ENCODE measurements at regions not wholly inside any gene's neighbourhood (a gene's known extent, or its start where the extent isn't known, plus 50 kb on each side); places are given as distances from the start of the nearest gene placed in this dataset.

DNA sequence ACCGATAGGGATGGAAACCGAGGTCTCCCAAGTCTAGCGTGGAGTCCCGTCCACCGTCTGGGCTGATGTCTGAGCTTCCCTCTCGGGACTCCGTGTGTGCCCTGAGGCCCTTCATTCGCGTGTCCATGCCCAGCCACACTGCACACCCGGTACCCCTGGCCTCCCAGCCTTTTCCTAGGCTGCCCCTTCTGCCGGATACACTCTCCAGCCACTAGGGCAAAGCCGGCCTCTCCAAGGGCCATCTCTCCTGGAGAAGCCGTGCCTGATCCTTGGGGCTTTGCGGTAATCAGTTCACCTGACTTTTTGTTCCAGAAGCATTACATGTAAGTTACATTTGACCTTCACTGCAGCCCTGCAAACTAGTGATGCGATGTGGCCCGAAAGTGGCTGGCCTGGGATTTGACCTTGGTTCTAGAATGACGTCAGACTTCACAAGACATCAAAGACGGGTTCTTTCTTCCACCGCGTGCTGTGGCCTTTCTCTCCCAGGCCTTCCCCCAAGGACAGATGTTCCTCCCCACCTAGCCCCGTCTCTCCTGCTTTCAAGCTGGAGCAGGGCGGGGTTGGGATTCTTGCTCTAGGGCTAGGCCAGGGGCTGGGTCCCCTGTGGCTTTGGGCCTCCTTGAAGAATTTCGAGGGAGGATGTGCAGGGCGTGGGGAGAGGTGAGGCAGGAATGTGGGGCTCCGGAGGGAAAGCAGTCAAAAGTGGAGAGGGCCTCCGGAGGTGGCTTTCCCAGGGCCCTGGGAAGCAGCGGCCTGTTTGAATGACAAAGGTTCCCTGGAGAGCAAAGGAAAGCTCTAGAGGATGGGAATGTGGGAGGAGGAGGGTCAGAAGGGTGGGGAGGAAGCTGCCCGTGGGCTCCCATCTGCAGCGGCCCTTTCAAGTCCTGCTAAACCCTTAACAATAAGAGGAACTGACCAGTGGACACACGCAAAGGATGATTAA lies 49.7 kb upstream of the SLC2A1 start (continued):
- TF ChIP-seq, protein P1, sequence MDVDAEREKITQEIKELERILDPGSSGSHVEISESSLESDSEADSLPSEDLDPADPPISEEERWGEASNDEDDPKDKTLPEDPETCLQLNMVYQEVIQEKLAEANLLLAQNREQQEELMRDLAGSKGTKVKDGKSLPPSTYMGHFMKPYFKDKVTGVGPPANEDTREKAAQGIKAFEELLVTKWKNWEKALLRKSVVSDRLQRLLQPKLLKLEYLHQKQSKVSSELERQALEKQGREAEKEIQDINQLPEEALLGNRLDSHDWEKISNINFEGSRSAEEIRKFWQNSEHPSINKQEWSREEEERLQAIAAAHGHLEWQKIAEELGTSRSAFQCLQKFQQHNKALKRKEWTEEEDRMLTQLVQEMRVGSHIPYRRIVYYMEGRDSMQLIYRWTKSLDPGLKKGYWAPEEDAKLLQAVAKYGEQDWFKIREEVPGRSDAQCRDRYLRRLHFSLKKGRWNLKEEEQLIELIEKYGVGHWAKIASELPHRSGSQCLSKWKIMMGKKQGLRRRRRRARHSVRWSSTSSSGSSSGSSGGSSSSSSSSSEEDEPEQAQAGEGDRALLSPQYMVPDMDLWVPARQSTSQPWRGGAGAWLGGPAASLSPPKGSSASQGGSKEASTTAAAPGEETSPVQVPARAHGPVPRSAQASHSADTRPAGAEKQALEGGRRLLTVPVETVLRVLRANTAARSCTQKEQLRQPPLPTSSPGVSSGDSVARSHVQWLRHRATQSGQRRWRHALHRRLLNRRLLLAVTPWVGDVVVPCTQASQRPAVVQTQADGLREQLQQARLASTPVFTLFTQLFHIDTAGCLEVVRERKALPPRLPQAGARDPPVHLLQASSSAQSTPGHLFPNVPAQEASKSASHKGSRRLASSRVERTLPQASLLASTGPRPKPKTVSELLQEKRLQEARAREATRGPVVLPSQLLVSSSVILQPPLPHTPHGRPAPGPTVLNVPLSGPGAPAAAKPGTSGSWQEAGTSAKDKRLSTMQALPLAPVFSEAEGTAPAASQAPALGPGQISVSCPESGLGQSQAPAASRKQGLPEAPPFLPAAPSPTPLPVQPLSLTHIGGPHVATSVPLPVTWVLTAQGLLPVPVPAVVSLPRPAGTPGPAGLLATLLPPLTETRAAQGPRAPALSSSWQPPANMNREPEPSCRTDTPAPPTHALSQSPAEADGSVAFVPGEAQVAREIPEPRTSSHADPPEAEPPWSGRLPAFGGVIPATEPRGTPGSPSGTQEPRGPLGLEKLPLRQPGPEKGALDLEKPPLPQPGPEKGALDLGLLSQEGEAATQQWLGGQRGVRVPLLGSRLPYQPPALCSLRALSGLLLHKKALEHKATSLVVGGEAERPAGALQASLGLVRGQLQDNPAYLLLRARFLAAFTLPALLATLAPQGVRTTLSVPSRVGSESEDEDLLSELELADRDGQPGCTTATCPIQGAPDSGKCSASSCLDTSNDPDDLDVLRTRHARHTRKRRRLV (CRISPR knock-in tag; IDR thresholded peaks at IDR 0.05) = no peak
- TF ChIP-seq, protein P2, sequence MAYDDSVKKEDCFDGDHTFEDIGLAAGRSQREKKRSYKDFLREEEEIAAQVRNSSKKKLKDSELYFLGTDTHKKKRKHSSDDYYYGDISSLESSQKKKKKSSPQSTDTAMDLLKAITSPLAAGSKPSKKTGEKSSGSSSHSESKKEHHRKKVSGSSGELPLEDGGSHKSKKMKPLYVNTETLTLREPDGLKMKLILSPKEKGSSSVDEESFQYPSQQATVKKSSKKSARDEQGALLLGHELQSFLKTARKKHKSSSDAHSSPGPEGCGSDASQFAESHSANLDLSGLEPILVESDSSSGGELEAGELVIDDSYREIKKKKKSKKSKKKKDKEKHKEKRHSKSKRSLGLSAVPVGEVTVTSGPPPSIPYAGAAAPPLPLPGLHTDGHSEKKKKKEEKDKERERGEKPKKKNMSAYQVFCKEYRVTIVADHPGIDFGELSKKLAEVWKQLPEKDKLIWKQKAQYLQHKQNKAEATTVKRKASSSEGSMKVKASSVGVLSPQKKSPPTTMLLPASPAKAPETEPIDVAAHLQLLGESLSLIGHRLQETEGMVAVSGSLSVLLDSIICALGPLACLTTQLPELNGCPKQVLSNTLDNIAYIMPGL (CRISPR knock-in tag; IDR thresholded peaks at IDR 0.05; ENCODE audit: borderline replicate concordance in 1 of 2, low read depth in 1 of 2) = no peak
- TF ChIP-seq, protein P3, sequence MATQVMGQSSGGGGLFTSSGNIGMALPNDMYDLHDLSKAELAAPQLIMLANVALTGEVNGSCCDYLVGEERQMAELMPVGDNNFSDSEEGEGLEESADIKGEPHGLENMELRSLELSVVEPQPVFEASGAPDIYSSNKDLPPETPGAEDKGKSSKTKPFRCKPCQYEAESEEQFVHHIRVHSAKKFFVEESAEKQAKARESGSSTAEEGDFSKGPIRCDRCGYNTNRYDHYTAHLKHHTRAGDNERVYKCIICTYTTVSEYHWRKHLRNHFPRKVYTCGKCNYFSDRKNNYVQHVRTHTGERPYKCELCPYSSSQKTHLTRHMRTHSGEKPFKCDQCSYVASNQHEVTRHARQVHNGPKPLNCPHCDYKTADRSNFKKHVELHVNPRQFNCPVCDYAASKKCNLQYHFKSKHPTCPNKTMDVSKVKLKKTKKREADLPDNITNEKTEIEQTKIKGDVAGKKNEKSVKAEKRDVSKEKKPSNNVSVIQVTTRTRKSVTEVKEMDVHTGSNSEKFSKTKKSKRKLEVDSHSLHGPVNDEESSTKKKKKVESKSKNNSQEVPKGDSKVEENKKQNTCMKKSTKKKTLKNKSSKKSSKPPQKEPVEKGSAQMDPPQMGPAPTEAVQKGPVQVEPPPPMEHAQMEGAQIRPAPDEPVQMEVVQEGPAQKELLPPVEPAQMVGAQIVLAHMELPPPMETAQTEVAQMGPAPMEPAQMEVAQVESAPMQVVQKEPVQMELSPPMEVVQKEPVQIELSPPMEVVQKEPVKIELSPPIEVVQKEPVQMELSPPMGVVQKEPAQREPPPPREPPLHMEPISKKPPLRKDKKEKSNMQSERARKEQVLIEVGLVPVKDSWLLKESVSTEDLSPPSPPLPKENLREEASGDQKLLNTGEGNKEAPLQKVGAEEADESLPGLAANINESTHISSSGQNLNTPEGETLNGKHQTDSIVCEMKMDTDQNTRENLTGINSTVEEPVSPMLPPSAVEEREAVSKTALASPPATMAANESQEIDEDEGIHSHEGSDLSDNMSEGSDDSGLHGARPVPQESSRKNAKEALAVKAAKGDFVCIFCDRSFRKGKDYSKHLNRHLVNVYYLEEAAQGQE (IDR thresholded peaks at IDR 0.05; ENCODE audit: borderline replicate concordance in 1 of 2, low read depth in 1 of 2, low read length in 2 of 2) = no peak
- TF ChIP-seq JUNB (CRISPR knock-in tag; IDR thresholded peaks at IDR 0.05; ENCODE audit: borderline replicate concordance) = no peak
- TF ChIP-seq RELA (CRISPR knock-in tag; IDR thresholded peaks at IDR 0.05) = no peak
- TF ChIP-seq ZNF256 (CRISPR knock-in tag; conservative IDR thresholded peaks at IDR 0.05) = no peak
- TF ChIP-seq SAP130 (CRISPR knock-in tag; IDR thresholded peaks at IDR 0.05; ENCODE audit: low read depth) = peak; percentile 29; the same call in 1 of the 2 replicates
- no peak for TF ChIP-seq ISX (CRISPR knock-in tag; conservative IDR thresholded peaks at IDR 0.05)
- TF ChIP-seq, protein P4, sequence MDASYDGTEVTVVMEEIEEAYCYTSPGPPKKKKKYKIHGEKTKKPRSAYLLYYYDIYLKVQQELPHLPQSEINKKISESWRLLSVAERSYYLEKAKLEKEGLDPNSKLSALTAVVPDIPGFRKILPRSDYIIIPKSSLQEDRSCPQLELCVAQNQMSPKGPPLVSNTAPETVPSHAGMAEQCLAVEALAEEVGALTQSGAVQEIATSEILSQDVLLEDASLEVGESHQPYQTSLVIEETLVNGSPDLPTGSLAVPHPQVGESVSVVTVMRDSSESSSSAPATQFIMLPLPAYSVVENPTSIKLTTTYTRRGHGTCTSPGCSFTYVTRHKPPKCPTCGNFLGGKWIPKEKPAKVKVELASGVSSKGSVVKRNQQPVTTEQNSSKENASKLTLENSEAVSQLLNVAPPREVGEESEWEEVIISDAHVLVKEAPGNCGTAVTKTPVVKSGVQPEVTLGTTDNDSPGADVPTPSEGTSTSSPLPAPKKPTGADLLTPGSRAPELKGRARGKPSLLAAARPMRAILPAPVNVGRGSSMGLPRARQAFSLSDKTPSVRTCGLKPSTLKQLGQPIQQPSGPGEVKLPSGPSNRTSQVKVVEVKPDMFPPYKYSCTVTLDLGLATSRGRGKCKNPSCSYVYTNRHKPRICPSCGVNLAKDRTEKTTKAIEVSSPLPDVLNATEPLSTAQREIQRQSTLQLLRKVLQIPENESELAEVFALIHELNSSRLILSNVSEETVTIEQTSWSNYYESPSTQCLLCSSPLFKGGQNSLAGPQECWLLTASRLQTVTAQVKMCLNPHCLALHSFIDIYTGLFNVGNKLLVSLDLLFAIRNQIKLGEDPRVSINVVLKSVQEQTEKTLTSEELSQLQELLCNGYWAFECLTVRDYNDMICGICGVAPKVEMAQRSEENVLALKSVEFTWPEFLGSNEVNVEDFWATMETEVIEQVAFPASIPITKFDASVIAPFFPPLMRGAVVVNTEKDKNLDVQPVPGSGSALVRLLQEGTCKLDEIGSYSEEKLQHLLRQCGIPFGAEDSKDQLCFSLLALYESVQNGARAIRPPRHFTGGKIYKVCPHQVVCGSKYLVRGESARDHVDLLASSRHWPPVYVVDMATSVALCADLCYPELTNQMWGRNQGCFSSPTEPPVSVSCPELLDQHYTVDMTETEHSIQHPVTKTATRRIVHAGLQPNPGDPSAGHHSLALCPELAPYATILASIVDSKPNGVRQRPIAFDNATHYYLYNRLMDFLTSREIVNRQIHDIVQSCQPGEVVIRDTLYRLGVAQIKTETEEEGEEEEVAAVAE (CRISPR knock-in tag; IDR thresholded peaks at IDR 0.05; ENCODE audit: borderline replicate concordance) = peak; percentile 49; the same call in 1 of the 2 replicates
- TF ChIP-seq BCL6 (CRISPR knock-in tag; IDR thresholded peaks at IDR 0.05) = peak; percentile 96
- no peak for TF ChIP-seq NFRKB (IDR thresholded peaks at IDR 0.05)
- TF ChIP-seq GATA4 (IDR thresholded peaks at IDR 0.05; ENCODE audit: borderline replicate concordance, low read depth) = no peak; the same call in 1 of the 2 replicates

Measured in HepG2 (cell line).